Posterior vena cava (tissue), 2 donors: ENCODE measurements at regions not wholly inside any gene's neighbourhood (a gene's known extent, or its start where the extent isn't known, plus 50 kb on each side); places are given as distances from the start of the nearest gene placed in this dataset.
"Not testable (repeated sequence)": the region's sequence is repeated elsewhere in the genome, so short reads cannot be mapped to it uniquely, and the experiment has no call there.

Experiments
- DNase-seq: peaks from one replicate; pipeline ENCODE4 v3.0.0-alpha.2; 2020; ENCODE audit warnings: low spot score
- intact Hi-C, 2 donors: fragments of 100-400 bp; cut with DNase I; formaldehyde crosslinking; loops; one replicate each; pipeline versions ENCODE4 v1.14.1 to v1.14.2; 2022 to 2023
- donor health status: DM: yes; HTN: yes; CAD: no.
- donor health status: DM: yes; HTN: yes; CAD: no.

- intact Hi-C loops: not testable (repeated sequence)
- DNase-seq: peak; percentile 80
Observed at GRCh38 chr20:29496767-29497166, 1760.7 kb upstream of the DEFB115 start.

GRCh38 chr20:29497261-29497671 lies 1760.2 kb upstream of the DEFB115 start:
- intact Hi-C loops: no loop called here
- DNase-seq: peak; percentile 77

GRCh38 chr20:29497684-29498083 lies 1759.8 kb upstream of the DEFB115 start:
- intact Hi-C loops: not testable (repeated sequence)
- peak; percentile 89 for DNase-seq

- intact Hi-C loops: not testable (repeated sequence)
- DNase-seq: peak; percentile 77
Observed at GRCh38 chr20:29500738-29501137, 1756.7 kb upstream of the DEFB115 start.

- intact Hi-C loops: not testable (repeated sequence)
- peak; percentile 66 for DNase-seq
Observed at GRCh38 chr20:29514634-29515033, 1742.8 kb upstream of the DEFB115 start.

GRCh38 chr20:29516847-29517246 lies 1740.6 kb upstream of the DEFB115 start:
- peak; percentile 83 for DNase-seq
- intact Hi-C loops: not testable (repeated sequence)

GRCh38 chr20:29519610-29520241 lies 1737.7 kb upstream of the DEFB115 start:
- intact Hi-C loops: not testable (repeated sequence)

GRCh38 chr20:29533566-29534177 lies 1723.8 kb upstream of the DEFB115 start:
- intact Hi-C loops, DNase-seq: not testable (repeated sequence)

More at GRCh38 chr20:29519610-29520241, 1737.7 kb upstream of the DEFB115 start:
- DNase-seq: not testable (repeated sequence)

- intact Hi-C loops, DNase-seq: not testable (repeated sequence)
Observed at GRCh38 chr20:29566901-29567635, 1690.4 kb upstream of the DEFB115 start.

GRCh38 chr20:29567671-29568070 lies 1689.8 kb upstream of the DEFB115 start:
- DNase-seq, intact Hi-C loops: not testable (repeated sequence)

- DNase-seq, intact Hi-C loops: not testable (repeated sequence)
Observed at GRCh38 chr20:29570126-29570525, 1687.3 kb upstream of the DEFB115 start.

GRCh38 chr20:29589530-29589929 lies 1667.9 kb upstream of the DEFB115 start:
- DNase-seq, intact Hi-C loops: not testable (repeated sequence)

- intact Hi-C loops, DNase-seq: not testable (repeated sequence)
Observed at GRCh38 chr20:29604163-29604562, 1653.3 kb upstream of the DEFB115 start.

GRCh38 chr20:29606171-29606570 lies 1651.3 kb upstream of the DEFB115 start:
- DNase-seq, intact Hi-C loops: not testable (repeated sequence)

- DNase-seq, intact Hi-C loops: not testable (repeated sequence)
Observed at GRCh38 chr20:29629395-29629794, 1628.1 kb upstream of the DEFB115 start.
